GM12875 (cell line): ENCODE measurements at regions not wholly inside any gene's neighbourhood (a gene's known extent, or its start where the extent isn't known, plus 50 kb on each side); places are given as distances from the start of the nearest gene placed in this dataset.

Experiments used
- H3K4me3 ChIP-seq: one replicate; pipeline ENCODE4 v1.5.1; 2011; ENCODE audit warnings: low read depth, low read length, control low read depth
- CTCF ChIP-seq: IDR thresholded peaks from 2 replicates; pipeline ENCODE4 v1.5.1; 2011; ENCODE audit warnings: low read depth, mild to moderate bottlenecking, control low read depth, inconsistent platforms, low read length, moderate library complexity, borderline replicate concordance; ENCODE audit not compliant: insufficient read depth

- H3K4me3 ChIP-seq, result no peak overlapping the region
- no peak for TF ChIP-seq CTCF
These were observed 52.6 kb upstream of the JUN start for GRCh38 chr1:58836408-58836807.

GRCh38 chr1:58837886-58838285 is 54.0 kb upstream of the JUN start:
- no peak overlapping the region for H3K4me3 ChIP-seq
- no peak for TF ChIP-seq CTCF

GRCh38 chr1:58839147-58839795 is 55.4 kb upstream of the JUN start:
- no peak overlapping the region for H3K4me3 ChIP-seq
- TF ChIP-seq CTCF, result no peak

DNA sequence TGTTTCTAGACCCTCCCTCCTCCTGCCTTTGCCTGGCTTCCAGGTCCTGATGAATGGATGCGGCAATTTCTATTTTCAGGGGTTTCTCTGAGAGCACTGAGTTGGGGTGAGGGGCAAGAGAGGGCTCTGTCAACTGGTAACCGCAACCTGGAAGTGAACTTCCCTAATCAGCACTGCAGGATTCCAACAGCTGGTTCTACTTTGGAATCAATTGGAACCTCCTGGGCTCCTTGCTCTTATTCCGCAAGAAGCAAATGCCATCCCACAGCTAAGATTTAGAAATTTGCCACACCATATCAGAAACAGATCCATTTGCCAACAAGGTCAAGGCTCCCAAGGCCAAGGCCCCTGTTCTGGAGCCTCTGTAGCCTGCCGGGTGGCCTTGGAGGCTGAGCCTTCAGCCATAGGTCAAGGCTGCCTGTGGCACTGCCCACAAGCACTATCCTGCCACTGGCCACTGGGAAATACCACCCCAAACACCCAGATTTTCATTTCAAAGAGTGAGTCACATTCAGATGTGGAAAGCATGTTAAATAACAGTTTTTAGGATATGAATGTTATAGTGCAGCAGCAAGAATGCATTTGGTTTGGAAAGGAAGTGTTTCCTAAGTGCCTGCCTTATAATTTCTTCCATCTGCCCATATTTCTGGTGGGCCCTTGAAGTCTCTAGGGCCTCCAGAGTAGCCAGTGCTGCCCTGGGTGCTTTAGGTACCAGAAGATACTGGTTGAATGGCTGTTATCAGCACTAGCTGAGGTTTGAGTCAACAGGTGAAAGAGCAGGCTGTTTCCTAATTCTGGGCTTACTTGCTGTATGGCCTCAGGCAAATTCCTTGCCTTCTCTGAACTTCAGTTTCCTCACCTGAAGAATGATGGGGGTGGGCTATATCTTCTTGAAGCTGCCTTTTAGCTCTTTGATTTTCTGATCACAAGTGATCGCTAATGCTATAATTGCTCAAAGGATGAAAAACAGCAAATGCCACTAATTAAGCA is 56.3 kb upstream of the JUN start:
- TF ChIP-seq CTCF, result no peak
- no peak overlapping the region for H3K4me3 ChIP-seq

DNA sequence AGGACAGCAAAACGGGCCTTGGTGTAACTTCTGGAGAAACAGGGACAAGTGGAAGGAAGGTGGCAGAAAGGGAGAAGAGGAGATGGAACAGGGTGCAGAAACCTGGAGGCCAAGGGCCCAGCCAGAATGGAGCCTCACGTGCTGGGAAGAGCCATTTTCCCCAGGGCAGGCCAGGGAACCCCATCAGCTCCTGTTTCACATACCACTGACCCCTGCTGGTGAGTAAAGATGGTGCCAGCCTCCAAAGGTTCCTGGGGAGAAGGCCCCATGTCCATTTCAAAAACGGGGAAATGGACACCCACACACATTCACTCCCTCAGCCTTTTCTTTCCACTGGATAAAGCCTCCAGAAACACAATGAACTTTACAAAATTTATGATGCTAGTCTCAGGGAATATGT is 57.6 kb upstream of the JUN start:
- TF ChIP-seq CTCF, result peak; percentile 64; the same call in 1 of the 2 replicates
- no peak overlapping the region for H3K4me3 ChIP-seq

- no peak for TF ChIP-seq CTCF
- no peak overlapping the region for H3K4me3 ChIP-seq
These were observed 59.1 kb upstream of the JUN start for GRCh38 chr1:58842941-58843340.
